Activated T-helper 1 cell treated with anti-CD3 and anti-CD28 coated beads, Interleukin-12 subunit alpha, Interleukin-12 subunit beta, Interleukin-2, Interleukin-4 antibody, amounts not matched to agents 30 ng/mL and 10 ng/mL and 1 ng/mL, durations not matched to agents 14 hours and 24 hours and 36 hours (primary cell): ENCODE measurements at regions not wholly inside any gene's neighbourhood (a gene's known extent, or its start where the extent isn't known, plus 50 kb on each side); places are given as distances from the start of the nearest gene placed in this dataset.
"Not testable (repeated sequence)": the region's sequence is repeated elsewhere in the genome, so short reads cannot be mapped to it uniquely, and the experiment has no call there.

ENCODE experiments used
- DNase-seq: peaks from one replicate; pipeline ENCODE4 v3.0.0; 2021; ENCODE audit warnings: low spot score
- H3K27ac Mint-ChIP-seq: one replicate; pipeline ENCODE4 v1.8.0; 2021; ENCODE audit warnings: mild to moderate bottlenecking, mixed read lengths
- H3K27me3 Mint-ChIP-seq: one replicate; pipeline ENCODE4 v1.8.0; 2022; ENCODE audit warnings: mild to moderate bottlenecking, moderate library complexity, mixed read lengths; ENCODE audit not compliant: insufficient read depth
- H3K36me3 Mint-ChIP-seq: one replicate; pipeline ENCODE4 v1.8.0; 2021; ENCODE audit warnings: low read depth, mixed read lengths
- H3K4me1 Mint-ChIP-seq: one replicate; pipeline ENCODE4 v1.8.0; 2021; ENCODE audit warnings: low read depth, mixed read lengths
- H3K4me3 Mint-ChIP-seq: one replicate; pipeline ENCODE4 v1.8.0; 2021; ENCODE audit warnings: mild to moderate bottlenecking, moderate library complexity, mixed read lengths
- H3K9me3 Mint-ChIP-seq: one replicate; pipeline ENCODE4 v1.8.0; 2021; ENCODE audit warnings: mixed read lengths
- intact Hi-C: fragments of 100-400 bp; cut with micrococcal nuclease; formaldehyde crosslinking; loops from one replicate; pipeline ENCODE4 v1.15.1; 2024

GRCh38 chr15:94847325-94847724 lies 616.0 kb downstream of the MCTP2 start:
- peaks cover 44% of the 10 kb centered on the region for H3K27me3 Mint-ChIP-seq
- intact Hi-C loops = no loop called here
- no peak overlapping the region for H3K4me3 Mint-ChIP-seq
- no peak overlapping the region for H3K27ac Mint-ChIP-seq
- no peaks in the 10 kb centered on the region for H3K36me3 Mint-ChIP-seq
- no peaks in the 10 kb centered on the region for H3K9me3 Mint-ChIP-seq
- H3K4me1 Mint-ChIP-seq = no peaks in the 10 kb centered on the region
- DNase-seq = no peak

- Mint-ChIP-seq H3K4me1 (no peaks in the 10 kb centered on the region), H3K4me3 (no peak overlapping the region), H3K27me3 (peaks cover 43% of the 10 kb centered on the region), H3K36me3 (no peaks in the 10 kb centered on the region), H3K27ac (no peak overlapping the region), H3K9me3 (no peaks in the 10 kb centered on the region)
- no peak for DNase-seq
- intact Hi-C loops = no loop called here
These were observed 616.7 kb downstream of the MCTP2 start for GRCh38 chr15:94848054-94848453.

- no peak overlapping the region for H3K27ac Mint-ChIP-seq
- intact Hi-C loops = no loop called here
- no peak overlapping the region for H3K4me3 Mint-ChIP-seq
- DNase-seq = no peak
- H3K36me3 Mint-ChIP-seq = no peaks in the 10 kb centered on the region
- no peaks in the 10 kb centered on the region for H3K9me3 Mint-ChIP-seq
- H3K4me1 Mint-ChIP-seq = no peaks in the 10 kb centered on the region
- H3K27me3 Mint-ChIP-seq = peaks cover 5% of the 10 kb centered on the region
These were observed 623.7 kb downstream of the MCTP2 start for GRCh38 chr15:94855018-94855408.

GRCh38 chr15:94855409-94856266 lies 624.3 kb downstream of the MCTP2 start:
- H3K27ac Mint-ChIP-seq = no peak overlapping the region
- H3K9me3 Mint-ChIP-seq = no peaks in the 10 kb centered on the region
- H3K4me1 Mint-ChIP-seq = no peaks in the 10 kb centered on the region
- no peaks in the 10 kb centered on the region for H3K36me3 Mint-ChIP-seq
- H3K4me3 Mint-ChIP-seq = no peak overlapping the region
- DNase-seq = no peak
- H3K27me3 Mint-ChIP-seq = peaks cover 5% of the 10 kb centered on the region
- intact Hi-C loops = no loop called here

- H3K27me3 Mint-ChIP-seq = peaks cover 5% of the 10 kb centered on the region
- no peak overlapping the region for H3K27ac Mint-ChIP-seq
- intact Hi-C loops = no loop called here
- no peaks in the 10 kb centered on the region for H3K9me3 Mint-ChIP-seq
- H3K36me3 Mint-ChIP-seq = no peaks in the 10 kb centered on the region
- no peaks in the 10 kb centered on the region for H3K4me1 Mint-ChIP-seq
- no peak overlapping the region for H3K4me3 Mint-ChIP-seq
- DNase-seq = no peak
These were observed 625.0 kb downstream of the MCTP2 start for GRCh38 chr15:94856267-94856854.

- DNase-seq = no peak
- H3K27me3 Mint-ChIP-seq = peaks cover 4% of the 10 kb centered on the region
- no peak overlapping the region for H3K4me3 Mint-ChIP-seq
- H3K9me3 Mint-ChIP-seq = no peaks in the 10 kb centered on the region
- intact Hi-C loops = no loop called here
- no peaks in the 10 kb centered on the region for H3K4me1 Mint-ChIP-seq
- no peak overlapping the region for H3K27ac Mint-ChIP-seq
- H3K36me3 Mint-ChIP-seq = no peaks in the 10 kb centered on the region
These were observed 626.1 kb downstream of the MCTP2 start for GRCh38 chr15:94857466-94857865.

GRCh38 chr15:94858011-94858410 lies 626.6 kb downstream of the MCTP2 start:
- H3K27ac Mint-ChIP-seq = no peak overlapping the region
- DNase-seq = no peak
- H3K9me3 Mint-ChIP-seq = no peaks in the 10 kb centered on the region
- no peaks in the 10 kb centered on the region for H3K36me3 Mint-ChIP-seq
- H3K4me3 Mint-ChIP-seq = no peak overlapping the region
- H3K4me1 Mint-ChIP-seq = no peaks in the 10 kb centered on the region
- intact Hi-C loops = no loop called here
- H3K27me3 Mint-ChIP-seq = no peaks in the 10 kb centered on the region

GRCh38 chr15:94858449-94858848 lies 627.1 kb downstream of the MCTP2 start:
- Mint-ChIP-seq H3K4me1 (no peaks in the 10 kb centered on the region), H3K36me3 (no peaks in the 10 kb centered on the region), H3K27me3 (no peaks in the 10 kb centered on the region), H3K4me3 (no peak overlapping the region), H3K9me3 (no peaks in the 10 kb centered on the region), H3K27ac (no peak overlapping the region)
- intact Hi-C loops = no loop called here
- DNase-seq = no peak

GRCh38 chr15:94858920-94859319 lies 627.6 kb downstream of the MCTP2 start:
- Mint-ChIP-seq H3K27me3 (no peaks in the 10 kb centered on the region), H3K9me3 (no peaks in the 10 kb centered on the region), H3K36me3 (no peaks in the 10 kb centered on the region), H3K4me1 (no peaks in the 10 kb centered on the region), H3K27ac (no peak overlapping the region), H3K4me3 (no peak overlapping the region)
- intact Hi-C loops = no loop called here
- no peak for DNase-seq

GRCh38 chr15:94864600-94864999 lies 633.2 kb downstream of the MCTP2 start:
- no peaks in the 10 kb centered on the region for H3K9me3 Mint-ChIP-seq

GRCh38 chr15:94868265-94868664 lies 636.9 kb downstream of the MCTP2 start:
- DNase-seq, H3K36me3 Mint-ChIP-seq, H3K27ac Mint-ChIP-seq, H3K4me3 Mint-ChIP-seq, H3K9me3 Mint-ChIP-seq, intact Hi-C loops, H3K27me3 Mint-ChIP-seq, H3K4me1 Mint-ChIP-seq: not testable (repeated sequence)

More at GRCh38 chr15:94864600-94864999, 633.2 kb downstream of the MCTP2 start:
- Mint-ChIP-seq H3K36me3 (no peaks in the 10 kb centered on the region), H3K4me3 (no peak overlapping the region), H3K27ac (no peak overlapping the region), H3K4me1 (no peaks in the 10 kb centered on the region), H3K27me3 (no peaks in the 10 kb centered on the region)
- no peak for DNase-seq
- intact Hi-C loops = no loop called here

GRCh38 chr15:94875550-94875949 lies 644.2 kb downstream of the MCTP2 start:
- peaks cover 3% of the 10 kb centered on the region for H3K9me3 Mint-ChIP-seq
- DNase-seq = no peak
- no peaks in the 10 kb centered on the region for H3K4me1 Mint-ChIP-seq
- no peaks in the 10 kb centered on the region for H3K27me3 Mint-ChIP-seq
- no peaks in the 10 kb centered on the region for H3K36me3 Mint-ChIP-seq
- no peak overlapping the region for H3K27ac Mint-ChIP-seq
- intact Hi-C loops = no loop called here
- no peak overlapping the region for H3K4me3 Mint-ChIP-seq

- no peak overlapping the region for H3K27ac Mint-ChIP-seq
- no peaks in the 10 kb centered on the region for H3K4me1 Mint-ChIP-seq
- H3K27me3 Mint-ChIP-seq = no peaks in the 10 kb centered on the region
- peaks cover 3% of the 10 kb centered on the region for H3K9me3 Mint-ChIP-seq
- intact Hi-C loops = no loop called here
- H3K36me3 Mint-ChIP-seq = no peaks in the 10 kb centered on the region
- no peak overlapping the region for H3K4me3 Mint-ChIP-seq
- DNase-seq = no peak
These were observed 646.5 kb downstream of the MCTP2 start for GRCh38 chr15:94877833-94878232.
